WERI-Rb-1 (cell line): ENCODE measurements at regions not wholly inside any gene's neighbourhood (a gene's known extent, or its start where the extent isn't known, plus 50 kb on each side); places are given as distances from the start of the nearest gene placed in this dataset.

ENCODE experiments used
- DNase-seq: peaks from one replicate; pipeline ENCODE4 v3.0.0-alpha.2; 2020
- H3K27ac ChIP-seq: fragments of 250-450 bp; sonication (Bioruptor Pico); 2 replicates; pipeline ENCODE4 v1.5.1; 2020; ENCODE audit warnings: mild to moderate bottlenecking, moderate library complexity
- H3K27me3 ChIP-seq: fragments of 250-450 bp; sonication (Bioruptor Pico); 2 replicates; pipeline ENCODE4 v1.5.1; 2021; ENCODE audit warnings: mild to moderate bottlenecking, low read depth, moderate library complexity; ENCODE audit not compliant: insufficient read depth, severe bottlenecking
- H3K36me3 ChIP-seq: fragments of 250-450 bp; sonication (Bioruptor Pico); 2 replicates; pipeline ENCODE4 v1.5.1; 2020; ENCODE audit warnings: mild to moderate bottlenecking, moderate library complexity
- H3K4me3 ChIP-seq: 2 replicates; pipeline ENCODE4 v1.5.1; 2011; ENCODE audit warnings: low read depth, mild to moderate bottlenecking, control low read depth, low read length
- H3K9me3 ChIP-seq: fragments of 250-450 bp; sonication (Bioruptor Pico); 2 replicates; pipeline ENCODE4 v1.5.1; 2021; ENCODE audit warnings: mild to moderate bottlenecking, moderate library complexity; ENCODE audit not compliant: severe bottlenecking
- TF ChIP-seq, protein P1 (sequence below): IDR thresholded peaks from 2 replicates; pipeline ENCODE4 v1.5.1; 2011; ENCODE audit warnings: low read depth, mild to moderate bottlenecking, control low read depth, inconsistent platforms, low read length

DNA sequence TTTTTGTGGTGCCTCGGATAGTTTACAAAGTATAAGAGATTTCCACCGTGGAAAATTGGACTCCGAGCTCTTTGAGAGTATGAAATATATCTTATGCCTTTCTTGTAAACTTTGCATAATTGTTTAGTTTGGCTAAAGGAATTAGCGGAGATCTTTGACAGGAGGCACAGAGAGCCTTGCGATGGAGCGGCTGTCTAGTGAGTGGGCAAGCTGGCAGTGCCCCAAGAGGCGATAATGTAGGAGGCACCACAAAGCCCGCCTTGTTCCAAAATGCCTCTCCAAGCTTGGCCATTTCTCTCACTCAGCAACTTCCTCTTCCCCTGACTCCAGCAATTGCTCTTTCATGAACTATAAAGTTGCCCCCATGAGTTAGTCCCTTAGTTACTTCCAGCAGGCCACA is 270.1 kb upstream of the PRICKLE1 start:
- no peak for DNase-seq
- no peak overlapping the region for H3K4me3 ChIP-seq
- no peaks in the 10 kb centered on the region for H3K36me3 ChIP-seq
- no peak overlapping the region for H3K27ac ChIP-seq
- H3K27me3 ChIP-seq, result no peaks in the 10 kb centered on the region
- TF ChIP-seq, protein P1, sequence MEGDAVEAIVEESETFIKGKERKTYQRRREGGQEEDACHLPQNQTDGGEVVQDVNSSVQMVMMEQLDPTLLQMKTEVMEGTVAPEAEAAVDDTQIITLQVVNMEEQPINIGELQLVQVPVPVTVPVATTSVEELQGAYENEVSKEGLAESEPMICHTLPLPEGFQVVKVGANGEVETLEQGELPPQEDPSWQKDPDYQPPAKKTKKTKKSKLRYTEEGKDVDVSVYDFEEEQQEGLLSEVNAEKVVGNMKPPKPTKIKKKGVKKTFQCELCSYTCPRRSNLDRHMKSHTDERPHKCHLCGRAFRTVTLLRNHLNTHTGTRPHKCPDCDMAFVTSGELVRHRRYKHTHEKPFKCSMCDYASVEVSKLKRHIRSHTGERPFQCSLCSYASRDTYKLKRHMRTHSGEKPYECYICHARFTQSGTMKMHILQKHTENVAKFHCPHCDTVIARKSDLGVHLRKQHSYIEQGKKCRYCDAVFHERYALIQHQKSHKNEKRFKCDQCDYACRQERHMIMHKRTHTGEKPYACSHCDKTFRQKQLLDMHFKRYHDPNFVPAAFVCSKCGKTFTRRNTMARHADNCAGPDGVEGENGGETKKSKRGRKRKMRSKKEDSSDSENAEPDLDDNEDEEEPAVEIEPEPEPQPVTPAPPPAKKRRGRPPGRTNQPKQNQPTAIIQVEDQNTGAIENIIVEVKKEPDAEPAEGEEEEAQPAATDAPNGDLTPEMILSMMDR, result no peak
- no peaks in the 10 kb centered on the region for H3K9me3 ChIP-seq

DNA sequence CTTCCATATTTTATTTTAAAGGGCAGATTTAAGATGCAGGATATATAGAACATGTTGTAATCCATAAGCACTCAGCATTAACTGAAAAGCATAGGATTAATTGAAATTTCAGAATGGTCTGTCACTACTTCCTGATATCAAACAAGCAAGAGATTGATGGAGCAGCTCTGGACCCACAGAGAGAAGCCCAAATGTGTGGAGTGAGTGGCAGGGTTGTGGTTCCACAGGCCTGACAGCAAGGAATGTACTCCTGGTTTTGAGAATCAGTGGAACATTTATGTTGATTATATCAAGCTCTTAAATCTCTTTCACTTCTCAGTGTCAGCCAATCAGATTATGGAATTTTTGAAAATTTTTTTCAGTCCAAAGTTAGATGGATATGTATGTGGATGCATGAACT is 267.6 kb upstream of the PRICKLE1 start:
- Histone ChIP-seq H3K36me3 (no peaks in the 10 kb centered on the region), H3K9me3 (no peaks in the 10 kb centered on the region), H3K27me3 (no peaks in the 10 kb centered on the region), H3K27ac (no peak overlapping the region), H3K4me3 (no peak overlapping the region)
- TF ChIP-seq, protein P1, result no peak
- DNase-seq, result no peak

DNA sequence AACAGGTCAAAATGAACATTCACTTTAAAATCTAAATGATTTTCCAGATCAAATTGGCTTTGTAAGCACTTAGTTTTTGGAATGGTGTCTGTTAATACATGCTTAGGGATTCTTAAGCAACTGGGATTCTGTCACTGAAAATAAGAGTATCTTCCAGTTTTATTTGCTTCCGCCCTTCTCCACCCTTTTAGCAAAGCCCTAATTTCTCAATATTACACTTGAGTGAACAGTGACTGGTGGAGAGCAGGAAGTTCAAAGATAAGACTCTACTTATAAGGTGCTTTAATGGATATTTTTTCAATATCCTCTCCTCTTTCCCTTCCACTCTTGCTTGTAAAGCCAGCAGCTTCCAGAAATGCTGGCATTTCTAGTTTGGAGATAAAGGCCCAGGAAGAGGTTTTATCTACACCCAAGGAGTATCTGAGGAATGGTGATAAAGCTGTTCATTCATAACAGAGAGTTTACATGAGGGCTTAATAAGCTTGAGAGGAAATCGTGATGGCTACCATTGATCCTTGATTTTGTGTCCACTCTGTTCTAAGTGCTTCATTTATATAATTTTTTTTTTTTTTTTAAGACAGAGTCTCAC is 265.9 kb upstream of the PRICKLE1 start:
- Histone ChIP-seq H3K36me3 (no peaks in the 10 kb centered on the region), H3K4me3 (no peak overlapping the region), H3K27me3 (no peaks in the 10 kb centered on the region), H3K9me3 (no peaks in the 10 kb centered on the region), H3K27ac (no peak overlapping the region)
- TF ChIP-seq, protein P1, result no peak
- DNase-seq, result no peak

DNA sequence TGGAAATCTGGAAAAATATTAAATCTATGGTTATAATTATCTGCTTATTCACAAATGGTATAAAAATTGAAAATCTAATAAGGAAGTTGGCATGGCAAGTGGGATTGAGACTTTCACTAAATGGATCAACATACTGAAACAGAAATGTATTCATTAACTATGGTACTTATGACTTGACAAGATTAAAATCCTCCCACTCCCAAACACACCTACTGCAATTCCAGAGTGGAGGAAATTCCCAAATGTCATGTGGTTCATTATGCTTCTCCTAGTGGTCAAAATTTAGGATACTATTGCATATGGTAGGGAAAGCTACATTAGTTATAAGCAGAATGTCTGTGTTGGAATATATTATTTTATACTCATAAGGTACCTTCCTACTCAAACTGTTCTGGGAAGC is 265.3 kb upstream of the PRICKLE1 start:
- H3K36me3 ChIP-seq, result no peaks in the 10 kb centered on the region
- no peak overlapping the region for H3K27ac ChIP-seq
- no peaks in the 10 kb centered on the region for H3K9me3 ChIP-seq
- TF ChIP-seq, protein P1, result no peak
- no peak overlapping the region for H3K4me3 ChIP-seq
- no peak for DNase-seq
- no peaks in the 10 kb centered on the region for H3K27me3 ChIP-seq

DNA sequence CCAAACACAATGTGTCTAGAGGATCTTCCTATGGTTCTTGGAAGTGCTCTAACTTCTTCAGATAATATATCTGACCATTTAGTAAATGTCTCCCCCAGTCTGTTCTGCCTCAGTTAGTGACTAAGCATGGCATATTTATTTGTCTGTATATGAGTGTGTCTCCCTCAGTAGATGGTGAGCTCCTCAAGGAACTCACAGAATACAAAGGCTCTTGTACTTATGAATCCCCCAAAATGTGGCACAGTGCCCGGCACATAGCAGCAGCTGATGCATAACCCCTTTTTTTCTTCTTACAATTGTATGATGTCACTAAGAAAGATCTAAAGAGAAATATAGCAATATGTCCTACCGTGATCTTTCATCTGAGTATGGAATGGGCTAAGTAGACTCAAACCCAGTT is 264.7 kb upstream of the PRICKLE1 start:
- Histone ChIP-seq H3K9me3 (no peaks in the 10 kb centered on the region), H3K4me3 (no peak overlapping the region), H3K36me3 (no peaks in the 10 kb centered on the region), H3K27me3 (no peaks in the 10 kb centered on the region), H3K27ac (no peak overlapping the region)
- TF ChIP-seq, protein P1, result no peak
- DNase-seq, result no peak
